ENCODE measurements at regions not wholly inside any gene's neighbourhood (a gene's known extent, or its start where the extent isn't known, plus 50 kb on each side); places are given as distances from the start of the nearest gene placed in this dataset.

DNA sequence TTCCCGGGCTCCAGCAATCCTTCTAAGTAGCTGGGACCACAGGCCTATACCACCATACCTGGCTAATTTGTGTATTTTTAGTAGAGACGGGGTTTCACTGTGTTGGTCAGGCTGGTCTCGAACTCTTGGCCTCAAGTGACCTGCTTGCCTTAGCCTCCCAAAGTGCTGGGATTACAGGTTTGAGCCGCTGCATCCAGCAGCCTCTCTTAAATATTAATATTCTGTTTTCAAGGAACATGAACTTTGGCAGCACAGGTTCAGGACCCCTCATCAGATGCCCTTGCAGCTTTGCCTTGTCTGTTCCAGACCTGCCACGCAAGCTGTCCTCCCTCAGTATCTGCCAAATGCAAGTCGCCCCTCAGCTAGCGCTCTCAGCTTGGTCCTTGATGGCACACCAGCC lies 166.8 kb downstream of the KCTD15 start:
- TF ChIP-seq, protein P1, sequence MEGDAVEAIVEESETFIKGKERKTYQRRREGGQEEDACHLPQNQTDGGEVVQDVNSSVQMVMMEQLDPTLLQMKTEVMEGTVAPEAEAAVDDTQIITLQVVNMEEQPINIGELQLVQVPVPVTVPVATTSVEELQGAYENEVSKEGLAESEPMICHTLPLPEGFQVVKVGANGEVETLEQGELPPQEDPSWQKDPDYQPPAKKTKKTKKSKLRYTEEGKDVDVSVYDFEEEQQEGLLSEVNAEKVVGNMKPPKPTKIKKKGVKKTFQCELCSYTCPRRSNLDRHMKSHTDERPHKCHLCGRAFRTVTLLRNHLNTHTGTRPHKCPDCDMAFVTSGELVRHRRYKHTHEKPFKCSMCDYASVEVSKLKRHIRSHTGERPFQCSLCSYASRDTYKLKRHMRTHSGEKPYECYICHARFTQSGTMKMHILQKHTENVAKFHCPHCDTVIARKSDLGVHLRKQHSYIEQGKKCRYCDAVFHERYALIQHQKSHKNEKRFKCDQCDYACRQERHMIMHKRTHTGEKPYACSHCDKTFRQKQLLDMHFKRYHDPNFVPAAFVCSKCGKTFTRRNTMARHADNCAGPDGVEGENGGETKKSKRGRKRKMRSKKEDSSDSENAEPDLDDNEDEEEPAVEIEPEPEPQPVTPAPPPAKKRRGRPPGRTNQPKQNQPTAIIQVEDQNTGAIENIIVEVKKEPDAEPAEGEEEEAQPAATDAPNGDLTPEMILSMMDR (IDR thresholded peaks at IDR 0.05) = no peak
- no peak for TF ChIP-seq POLR2AphosphoS5 (IDR thresholded peaks at IDR 0.05; ENCODE audit: low read depth, low read length)
- TF ChIP-seq TCF7L2 (IDR thresholded peaks at IDR 0.05; ENCODE audit: low read depth, low read length) = no peak
- no peak for TF ChIP-seq SIN3A (IDR thresholded peaks at IDR 0.05; ENCODE audit: borderline replicate concordance, insufficient read depth, low read depth, low read length)
